Testis (tissue), 2 donors: ENCODE measurements at regions not wholly inside any gene's neighbourhood (a gene's known extent, or its start where the extent isn't known, plus 50 kb on each side); places are given as distances from the start of the nearest gene placed in this dataset.

Experiments
- DNase-seq: peaks from one replicate; pipeline ENCODE4 v3.0.0-alpha.2; 2019
- H3K27ac ChIP-seq, 2 donors: fragments of 200-600 bp; sonication (generic); one replicate each; pipeline ENCODE4 v1.5.1; 2019
- H3K27me3 ChIP-seq: fragments of 200-600 bp; sonication (generic); one replicate; pipeline ENCODE4 v1.5.1; 2019
- H3K36me3 ChIP-seq: fragments of 200-600 bp; sonication (generic); one replicate; pipeline ENCODE4 v1.5.1; 2017; ENCODE audit warnings: low read depth; ENCODE audit errors: missing control alignments
- H3K4me1 ChIP-seq: fragments of 200-600 bp; sonication (generic); one replicate; pipeline ENCODE4 v1.5.1; 2019
- H3K4me3 ChIP-seq, 2 donors: fragments of 200-600 bp; sonication (generic); one replicate each; pipeline ENCODE4 v1.5.1; 2017 to 2019
- H3K9me3 ChIP-seq: fragments of 200-600 bp; sonication (generic); one replicate; pipeline ENCODE4 v1.5.1; 2017
- POLR2A ChIP-seq: fragments of 450-650 bp; IDR thresholded peaks from one replicate; pipeline ENCODE4 v1.6.1; 2017; ENCODE audit warnings: antibody characterized with exemption, mild to moderate bottlenecking, moderate library complexity
- WGBS, 2 donors: methylation state at CpG; one replicate each; pipeline ENCODE4 v1.1.5; 2018; 5-methylcytosine and 5-hydroxymethylcytosine counted together
- intact Hi-C: fragments of 100-400 bp; cut with DNase I; formaldehyde crosslinking; loops from one replicate; pipeline ENCODE4 v1.15.1; 2023; ENCODE audit warnings: low total_unique reads
- TF ChIP-seq, protein P1 (sequence below), 3 experiments: fragments of 450-650 bp in 2 of 3; fragments of 200-600 bp in 1 of 3; sonication (generic) in 1 of 3; IDR thresholded peaks; one replicate each; pipeline ENCODE4 v1.5.1; 2016 to 2019; ENCODE audit warnings: antibody characterized with exemption in 3 of 3, mild to moderate bottlenecking in 2 of 3, moderate library complexity in 1 of 3

DNA sequence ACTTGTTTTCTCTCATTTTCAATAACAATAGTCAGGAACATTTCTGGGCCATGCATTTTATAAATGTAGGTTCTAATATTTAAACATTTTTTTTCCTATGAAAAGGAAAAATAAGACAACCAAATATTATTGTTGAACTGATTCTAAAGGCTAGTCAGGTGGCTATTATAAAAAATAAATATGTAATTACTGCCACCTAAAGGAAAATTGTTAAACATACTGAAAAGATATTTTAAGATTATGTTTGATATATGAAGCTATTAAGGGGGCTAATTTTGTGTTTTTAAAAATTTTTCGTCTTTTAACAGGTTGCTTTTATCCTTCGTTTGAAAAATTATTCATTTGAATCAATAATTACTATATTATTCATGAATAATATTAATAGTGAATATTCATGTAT is 62.2 kb upstream of the FDX1 start:
- no peak overlapping the region for H3K27ac ChIP-seq

DNA sequence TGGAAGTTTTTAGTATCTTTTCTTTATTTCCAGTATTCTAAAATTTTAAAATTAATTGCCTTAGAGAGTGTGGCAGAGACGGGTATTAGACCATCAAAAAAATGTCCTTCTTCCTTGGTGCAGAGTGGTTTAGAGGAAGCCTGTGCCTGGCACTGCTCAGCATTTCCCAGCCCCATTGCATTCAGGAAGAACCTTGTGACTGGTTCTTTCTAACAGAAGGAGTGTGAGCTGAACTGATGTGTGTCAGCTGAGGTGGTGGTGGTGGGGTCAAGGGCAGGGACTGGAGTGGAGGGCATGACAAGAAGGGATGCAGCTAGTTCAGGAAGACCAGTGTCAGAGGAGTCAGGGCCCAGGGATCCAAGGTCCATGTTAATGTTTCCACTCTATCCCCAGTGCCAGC is 58.7 kb upstream of the FDX1 start:
- peaks cover 6% of the 10 kb centered on the region for H3K4me1 ChIP-seq
- H3K9me3 ChIP-seq, result no peaks in the 10 kb centered on the region
- H3K27me3 ChIP-seq, result no peaks in the 10 kb centered on the region
- H3K4me3 ChIP-seq, result no peak overlapping the region
- TF ChIP-seq, protein P1, sequence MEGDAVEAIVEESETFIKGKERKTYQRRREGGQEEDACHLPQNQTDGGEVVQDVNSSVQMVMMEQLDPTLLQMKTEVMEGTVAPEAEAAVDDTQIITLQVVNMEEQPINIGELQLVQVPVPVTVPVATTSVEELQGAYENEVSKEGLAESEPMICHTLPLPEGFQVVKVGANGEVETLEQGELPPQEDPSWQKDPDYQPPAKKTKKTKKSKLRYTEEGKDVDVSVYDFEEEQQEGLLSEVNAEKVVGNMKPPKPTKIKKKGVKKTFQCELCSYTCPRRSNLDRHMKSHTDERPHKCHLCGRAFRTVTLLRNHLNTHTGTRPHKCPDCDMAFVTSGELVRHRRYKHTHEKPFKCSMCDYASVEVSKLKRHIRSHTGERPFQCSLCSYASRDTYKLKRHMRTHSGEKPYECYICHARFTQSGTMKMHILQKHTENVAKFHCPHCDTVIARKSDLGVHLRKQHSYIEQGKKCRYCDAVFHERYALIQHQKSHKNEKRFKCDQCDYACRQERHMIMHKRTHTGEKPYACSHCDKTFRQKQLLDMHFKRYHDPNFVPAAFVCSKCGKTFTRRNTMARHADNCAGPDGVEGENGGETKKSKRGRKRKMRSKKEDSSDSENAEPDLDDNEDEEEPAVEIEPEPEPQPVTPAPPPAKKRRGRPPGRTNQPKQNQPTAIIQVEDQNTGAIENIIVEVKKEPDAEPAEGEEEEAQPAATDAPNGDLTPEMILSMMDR (IDR thresholded peaks at IDR 0.05), result no peak
- no peak for TF ChIP-seq POLR2A
- no peaks in the 10 kb centered on the region for H3K36me3 ChIP-seq
- WGBS, 2 donors, result 92 to 96% methylated on average over 1 of the region's 1 CpG
- intact Hi-C loops, result loop anchor here (5.0 kb wide), 1 partner anchor 169 kb away; no protein-coding TSS in a partner anchor
- no peak overlapping the region for H3K27ac ChIP-seq
- DNase-seq, result no peak

More for the DNA sequence above, 62.2 kb upstream of the FDX1 start:
- Histone ChIP-seq H3K9me3 (no peaks in the 10 kb centered on the region), H3K4me3 (no peak overlapping the region), H3K27me3 (no peaks in the 10 kb centered on the region), H3K4me1 (peaks cover 8% of the 10 kb centered on the region), H3K36me3 (no peaks in the 10 kb centered on the region)
- intact Hi-C loops, result no loop called here
- no peak for DNase-seq
- WGBS, 2 donors, result 62 to 67% methylated on average over 2 of the region's 2 CpGs
- TF ChIP-seq, protein P1 (IDR thresholded peaks at IDR 0.05), result peak in 1 of 3 experiments; percentile 9
- TF ChIP-seq POLR2A, result no peak

DNA sequence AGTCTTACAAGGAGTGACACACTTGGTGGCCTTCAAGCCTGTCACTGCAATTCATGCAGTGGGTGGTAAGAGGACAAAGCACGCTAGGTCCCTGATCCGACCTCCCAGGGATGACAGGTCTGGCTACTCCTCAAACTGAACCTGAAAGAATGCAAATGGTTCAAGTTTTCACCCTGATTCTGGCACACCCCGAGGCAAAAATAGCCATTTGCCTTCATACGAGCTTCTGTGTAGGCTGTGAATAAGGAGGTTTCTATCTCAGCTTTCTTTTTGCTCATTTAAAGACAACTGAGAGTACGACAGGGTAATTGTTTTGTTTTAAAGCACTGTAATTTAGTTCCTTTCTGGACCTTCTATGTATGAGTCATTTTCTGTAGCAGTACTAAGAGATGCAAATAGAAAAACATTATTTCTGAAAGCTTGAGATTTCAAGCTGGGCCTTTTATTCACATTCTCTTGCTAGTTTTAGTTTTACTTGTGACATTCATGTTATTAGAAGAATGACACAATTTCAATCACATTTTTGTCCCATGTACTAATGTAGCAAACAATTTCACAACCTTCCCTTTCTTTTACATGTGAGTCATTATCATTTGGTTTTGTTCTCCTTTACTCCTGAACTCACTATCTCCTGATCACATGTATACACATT is 56.6 kb upstream of the FDX1 start:
- Histone ChIP-seq H3K9me3 (no peaks in the 10 kb centered on the region), H3K36me3 (no peaks in the 10 kb centered on the region), H3K27ac (peak overlapping the region in 1 of 2 donors; percentile 66), H3K27me3 (no peaks in the 10 kb centered on the region), H3K4me1 (peaks cover 9% of the 10 kb centered on the region), H3K4me3 (no peak overlapping the region)
- intact Hi-C loops, result loop anchor here (5.0 kb wide), 1 partner anchor 171 kb away; no protein-coding TSS in a partner anchor
- no peak for TF ChIP-seq POLR2A
- TF ChIP-seq, protein P1 (IDR thresholded peaks at IDR 0.05), result no peak
- WGBS, 2 donors, result 63 to 64% methylated on average over 5 of the region's 5 CpGs
- DNase-seq, result no peak

DNA sequence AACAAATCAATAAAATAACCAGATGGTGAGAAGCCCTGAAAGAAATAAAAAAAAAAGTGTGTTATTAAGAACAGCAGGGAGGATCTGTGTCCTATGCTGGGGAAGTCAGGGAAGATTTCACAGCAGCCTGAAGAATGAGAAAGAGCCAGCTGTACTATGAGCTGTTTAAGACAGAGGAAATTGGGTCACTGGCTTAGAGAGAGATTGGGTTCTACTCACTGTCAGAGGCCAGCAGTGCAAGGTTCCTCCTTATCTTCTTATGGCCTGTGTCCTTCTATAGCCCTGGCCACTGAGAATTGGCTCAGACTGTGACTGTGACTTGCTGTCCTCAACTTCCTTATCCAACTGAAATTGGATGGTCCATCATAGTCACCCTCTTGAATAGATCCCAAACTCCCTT is 54.8 kb upstream of the FDX1 start:
- Histone ChIP-seq H3K27ac (no peak overlapping the region), H3K9me3 (no peaks in the 10 kb centered on the region), H3K27me3 (no peaks in the 10 kb centered on the region), H3K4me3 (no peak overlapping the region), H3K4me1 (peaks cover 9% of the 10 kb centered on the region), H3K36me3 (no peaks in the 10 kb centered on the region)
- no peak for TF ChIP-seq POLR2A
- TF ChIP-seq, protein P1 (IDR thresholded peaks at IDR 0.05), result no peak
- DNase-seq, result no peak
- intact Hi-C loops, result loop anchor here (5.0 kb wide), 1 partner anchor 173 kb away; no protein-coding TSS in a partner anchor

DNA sequence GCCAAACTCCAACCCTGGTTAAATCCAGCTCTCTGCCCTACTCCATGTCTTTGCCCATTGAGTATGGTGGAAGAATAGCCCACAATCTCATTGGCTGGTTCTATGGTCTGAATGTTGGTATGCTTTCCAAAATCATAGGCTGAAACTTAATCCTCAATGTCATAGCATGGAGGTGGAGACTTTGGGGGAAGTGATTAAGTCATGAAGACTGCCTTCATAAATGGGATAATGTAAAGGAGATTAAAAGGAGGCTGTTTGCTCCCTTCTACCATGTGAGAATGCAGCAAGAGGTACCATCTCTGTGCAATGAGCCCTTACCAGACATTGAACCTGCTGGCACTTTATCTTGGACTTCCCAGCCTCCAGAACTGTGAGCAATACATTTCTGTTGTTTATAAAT is 54.4 kb upstream of the FDX1 start:
- H3K4me3 ChIP-seq, result no peak overlapping the region
- H3K9me3 ChIP-seq, result no peaks in the 10 kb centered on the region
- H3K36me3 ChIP-seq, result no peaks in the 10 kb centered on the region
- TF ChIP-seq, protein P1 (IDR thresholded peaks at IDR 0.05), result no peak
- no peak for TF ChIP-seq POLR2A
- peaks cover 9% of the 10 kb centered on the region for H3K4me1 ChIP-seq
- intact Hi-C loops, result no loop called here
- H3K27me3 ChIP-seq, result no peaks in the 10 kb centered on the region
- DNase-seq, result no peak
- no peak overlapping the region for H3K27ac ChIP-seq
